GM12873 (cell line): ENCODE measurements at regions not wholly inside any gene's neighbourhood (a gene's known extent, or its start where the extent isn't known, plus 50 kb on each side); places are given as distances from the start of the nearest gene placed in this dataset.

Experiments
- TF ChIP-seq, protein P1 (sequence below): IDR thresholded peaks from 2 replicates; pipeline ENCODE4 v1.5.1; 2012; ENCODE audit warnings: low read depth, mild to moderate bottlenecking, moderate library complexity, low read length, control low read depth; ENCODE audit not compliant: insufficient read depth; ENCODE audit errors: missing control alignments

DNA sequence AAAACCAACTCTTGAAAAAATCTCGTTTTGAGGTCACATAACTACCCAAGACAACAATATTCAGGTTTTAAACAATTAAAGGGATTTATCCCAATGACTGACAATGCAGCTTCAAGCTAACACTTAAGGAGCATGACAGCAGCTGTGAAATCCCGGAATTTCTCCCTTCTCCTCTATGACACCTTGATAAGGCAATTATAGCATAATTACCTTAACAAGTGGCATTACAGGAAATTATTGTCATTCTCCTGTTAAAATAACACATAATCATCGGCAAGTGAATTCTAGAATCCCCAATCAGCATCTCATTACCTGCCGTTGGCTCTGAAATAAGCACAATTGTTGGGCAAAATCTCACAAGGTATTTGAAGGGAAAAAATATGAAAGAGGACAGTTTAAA lies 417.0 kb upstream of the PFKP start:
- TF ChIP-seq, protein P1, sequence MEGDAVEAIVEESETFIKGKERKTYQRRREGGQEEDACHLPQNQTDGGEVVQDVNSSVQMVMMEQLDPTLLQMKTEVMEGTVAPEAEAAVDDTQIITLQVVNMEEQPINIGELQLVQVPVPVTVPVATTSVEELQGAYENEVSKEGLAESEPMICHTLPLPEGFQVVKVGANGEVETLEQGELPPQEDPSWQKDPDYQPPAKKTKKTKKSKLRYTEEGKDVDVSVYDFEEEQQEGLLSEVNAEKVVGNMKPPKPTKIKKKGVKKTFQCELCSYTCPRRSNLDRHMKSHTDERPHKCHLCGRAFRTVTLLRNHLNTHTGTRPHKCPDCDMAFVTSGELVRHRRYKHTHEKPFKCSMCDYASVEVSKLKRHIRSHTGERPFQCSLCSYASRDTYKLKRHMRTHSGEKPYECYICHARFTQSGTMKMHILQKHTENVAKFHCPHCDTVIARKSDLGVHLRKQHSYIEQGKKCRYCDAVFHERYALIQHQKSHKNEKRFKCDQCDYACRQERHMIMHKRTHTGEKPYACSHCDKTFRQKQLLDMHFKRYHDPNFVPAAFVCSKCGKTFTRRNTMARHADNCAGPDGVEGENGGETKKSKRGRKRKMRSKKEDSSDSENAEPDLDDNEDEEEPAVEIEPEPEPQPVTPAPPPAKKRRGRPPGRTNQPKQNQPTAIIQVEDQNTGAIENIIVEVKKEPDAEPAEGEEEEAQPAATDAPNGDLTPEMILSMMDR: no peak

DNA sequence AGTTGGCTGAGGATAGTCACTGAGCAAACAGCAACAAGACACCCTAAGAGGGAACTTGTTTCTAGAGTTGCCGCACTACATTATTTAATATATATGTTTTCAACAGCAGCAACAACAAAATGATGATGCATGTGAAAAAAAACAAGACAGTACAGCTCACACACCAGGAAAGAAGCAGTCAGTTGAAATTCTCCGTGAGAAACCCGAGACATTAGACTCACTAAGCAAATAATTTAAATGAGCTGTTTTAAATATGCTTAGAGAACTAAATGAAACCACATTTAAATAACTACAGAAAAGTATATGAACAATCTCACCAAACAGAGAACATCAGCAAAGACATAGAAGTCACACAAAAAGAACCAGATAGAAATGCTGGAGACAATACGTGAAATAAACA lies 426.3 kb upstream of the PFKP start:
- TF ChIP-seq, protein P1: no peak

DNA sequence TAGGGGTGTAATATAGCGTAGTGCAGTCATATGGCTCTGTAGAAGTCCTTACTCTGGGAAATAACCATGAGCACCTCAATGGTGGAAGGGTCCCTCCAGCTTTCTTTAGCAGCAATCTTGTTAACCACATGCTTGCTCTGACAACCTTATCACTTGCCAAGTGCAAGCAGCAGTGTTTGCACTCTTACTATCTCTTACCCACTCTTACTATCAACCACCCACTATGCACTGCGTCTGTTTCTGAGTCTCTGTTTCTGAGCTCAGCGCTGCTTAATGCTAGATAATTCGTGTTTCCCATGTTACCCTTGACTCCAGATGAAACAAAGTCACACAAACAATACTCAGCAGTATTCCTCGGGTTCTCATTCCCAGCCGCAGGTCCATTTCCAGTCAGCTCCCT lies 433.7 kb upstream of the PFKP start:
- TF ChIP-seq, protein P1: no peak

DNA sequence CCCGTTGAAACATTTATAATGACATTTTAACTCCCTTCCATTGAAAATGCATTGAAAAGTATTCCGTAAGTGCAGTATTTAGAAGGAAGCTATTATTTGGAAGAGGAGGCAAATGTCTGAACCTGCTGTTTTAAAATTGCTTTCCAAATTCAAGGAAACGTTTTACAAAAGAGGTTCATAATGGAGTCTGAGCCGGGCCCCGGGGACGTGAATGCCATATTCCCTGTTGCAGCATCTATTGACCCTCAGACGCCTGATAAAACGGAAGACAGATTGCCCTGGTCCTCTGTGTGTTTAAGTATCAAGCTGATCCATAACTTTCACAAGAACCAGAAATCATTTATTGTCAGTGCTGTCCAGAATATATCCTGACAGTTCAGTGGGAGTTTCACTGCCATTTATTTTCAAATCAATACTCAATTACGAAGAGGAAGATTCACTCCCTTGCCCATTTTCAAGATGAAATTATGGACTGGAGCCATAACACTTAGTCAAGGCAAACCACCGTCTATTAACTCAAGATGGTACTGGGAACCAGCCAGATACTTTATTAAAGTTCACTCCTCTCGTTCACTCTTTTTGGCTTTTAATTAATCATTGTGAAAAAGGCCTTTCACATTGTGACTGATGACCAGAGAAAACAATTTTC lies 435.7 kb upstream of the PFKP start:
- TF ChIP-seq, protein P1: no peak

DNA sequence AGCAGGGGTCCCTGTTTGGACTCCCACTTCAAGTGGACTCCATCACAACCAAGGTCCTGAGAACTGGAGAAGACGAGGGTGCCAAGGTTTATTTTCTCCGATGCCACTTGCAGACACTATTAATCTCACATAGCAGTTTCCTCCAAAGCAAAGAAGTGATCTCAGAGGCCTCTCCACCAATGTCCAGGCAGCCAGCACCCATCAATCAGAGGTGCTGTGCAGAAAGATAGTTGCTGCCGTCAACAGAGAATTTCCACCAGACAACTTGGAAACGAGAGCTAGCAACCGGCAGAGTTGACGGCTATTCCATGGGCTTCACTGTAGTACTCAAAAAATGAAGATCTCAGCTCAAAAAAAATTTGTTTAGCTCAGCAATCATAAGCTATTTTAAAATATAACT lies 438.6 kb upstream of the PFKP start:
- TF ChIP-seq, protein P1: no peak

DNA sequence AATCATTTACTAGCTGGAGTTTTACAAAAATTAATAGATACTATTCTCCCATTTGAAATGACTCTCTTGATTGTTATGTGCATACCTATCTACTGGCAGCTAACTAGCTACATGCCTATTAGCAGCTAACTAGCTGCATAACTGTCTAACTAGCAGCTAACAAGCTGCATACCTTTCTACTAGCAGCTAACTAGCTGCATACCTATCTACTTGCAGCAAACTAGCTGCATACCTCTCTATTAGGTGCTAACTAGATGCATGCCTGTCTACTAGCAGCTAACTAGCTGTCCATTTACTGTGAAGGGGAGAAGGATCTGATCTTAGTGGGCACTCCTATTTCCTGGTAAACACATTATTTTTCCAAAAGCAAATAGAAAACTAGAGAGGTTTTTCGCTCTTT lies 439.4 kb upstream of the PFKP start:
- TF ChIP-seq, protein P1: no peak

DNA sequence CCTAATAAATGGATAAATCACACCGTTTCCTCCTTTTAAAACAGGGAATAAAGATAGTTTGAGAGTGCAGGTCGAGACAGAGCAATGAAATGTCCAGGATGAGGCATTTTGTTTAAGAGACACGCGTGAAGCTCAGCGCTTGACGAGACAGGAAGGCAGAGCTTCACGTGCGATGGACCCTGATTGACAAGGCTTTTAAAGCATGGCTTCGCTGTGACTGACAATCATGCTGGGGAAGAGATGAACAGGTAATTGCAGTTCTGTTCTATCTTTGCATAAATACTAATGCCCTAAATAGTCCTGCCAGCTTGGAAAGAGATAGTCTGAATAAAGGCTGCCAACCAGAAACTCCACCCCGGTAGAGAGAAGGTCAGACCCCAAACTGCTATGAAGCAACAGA lies 442.3 kb upstream of the PFKP start:
- TF ChIP-seq, protein P1: no peak
